OCI-LY1 (cell line): ENCODE measurements at regions not wholly inside any gene's neighbourhood (a gene's known extent, or its start where the extent isn't known, plus 50 kb on each side); places are given as distances from the start of the nearest gene placed in this dataset.

Experiments
- H2AFZ ChIP-seq: fragments of 200-600 bp; sonication (generic), shearing (Covaris generic); 2 replicates; pipeline ENCODE4 v1.6.0; 2014; ENCODE audit warnings: antibody characterized with exemption, mild to moderate bottlenecking, low read length
- H3F3A ChIP-seq: fragments of 200-600 bp; sonication (generic), shearing (Covaris generic); 2 replicates; pipeline ENCODE4 v1.6.0; 2014; ENCODE audit warnings: mild to moderate bottlenecking, antibody characterized with exemption, low read length, moderate library complexity; ENCODE audit not compliant: insufficient read depth
- H3K27ac ChIP-seq: fragments of 200-600 bp; sonication (generic); 2 replicates; pipeline ENCODE4 v1.5.1; 2014; ENCODE audit warnings: low read length, mixed run types, mild to moderate bottlenecking, low read depth; ENCODE audit not compliant: poor library complexity, severe bottlenecking
- H3K27me3 ChIP-seq: fragments of 200-600 bp; sonication (generic); 2 replicates; pipeline ENCODE4 v1.6.0; 2014; ENCODE audit warnings: antibody characterized with exemption, mild to moderate bottlenecking, low read length, moderate library complexity; ENCODE audit not compliant: insufficient read depth
- H3K36me3 ChIP-seq: fragments of 200-600 bp; sonication (generic); 2 replicates; pipeline ENCODE4 v1.6.1; 2014; ENCODE audit warnings: mild to moderate bottlenecking, antibody characterized with exemption, low read length, moderate library complexity, mixed read lengths; ENCODE audit not compliant: insufficient read depth
- H3K4me1 ChIP-seq: fragments of 200-600 bp; sonication (generic); 2 replicates; pipeline ENCODE4 v1.5.1; 2014; ENCODE audit warnings: mild to moderate bottlenecking, low read length, moderate library complexity; ENCODE audit not compliant: insufficient read depth, severe bottlenecking
- H3K4me2 ChIP-seq: fragments of 200-600 bp; sonication (generic), shearing (Covaris generic); 2 replicates; pipeline ENCODE4 v1.6.1; 2014; ENCODE audit warnings: low read length
- H3K4me3 ChIP-seq: fragments of 200-600 bp; sonication (generic); 2 replicates; pipeline ENCODE4 v1.5.1; 2014; ENCODE audit warnings: low read length, low read depth, mild to moderate bottlenecking, mixed read lengths; ENCODE audit not compliant: poor library complexity, severe bottlenecking
- H3K79me2 ChIP-seq: fragments of 200-600 bp; shearing (Covaris generic); 2 replicates; pipeline ENCODE4 v1.6.1; 2016; ENCODE audit warnings: mixed run types, low read length, mixed read lengths; ENCODE audit not compliant: insufficient read depth
- H3K9ac ChIP-seq: fragments of 200-600 bp; sonication (generic), shearing (Covaris generic); 2 replicates; pipeline ENCODE4 v1.6.1; 2014; ENCODE audit warnings: mild to moderate bottlenecking, low read length, mixed read lengths
- H3K9me2 ChIP-seq: fragments of 200-600 bp; sonication (generic), shearing (Covaris generic); 2 replicates; pipeline ENCODE4 v1.6.1; 2014; ENCODE audit warnings: low read depth, mild to moderate bottlenecking, low read length, mixed read lengths
- H3K9me3 ChIP-seq: fragments of 200-600 bp; shearing (Covaris generic); 2 replicates; pipeline ENCODE4 v1.6.1; 2014; ENCODE audit warnings: low read length, mixed read lengths
- H4K20me1 ChIP-seq: fragments of 200-600 bp; sonication (generic), shearing (Covaris generic); 2 replicates; pipeline ENCODE4 v1.6.0; 2016; ENCODE audit warnings: mild to moderate bottlenecking, low read length; ENCODE audit not compliant: insufficient read depth
- CTCF ChIP-seq: fragments of 200-600 bp; sonication (generic), shearing (Covaris generic); IDR thresholded peaks from 2 replicates; pipeline ENCODE4 v1.5.1; 2017; ENCODE audit warnings: mild to moderate bottlenecking, antibody characterized with exemption, low read length, moderate library complexity, mixed read lengths
- EZH2 ChIP-seq: fragments of 200-600 bp; sonication (generic), shearing (Covaris generic); IDR thresholded peaks from 2 replicates; pipeline ENCODE4 v1.8.0; 2017; ENCODE audit warnings: borderline replicate concordance, mixed run types, mild to moderate bottlenecking, antibody characterized with exemption, low read length, moderate library complexity, mixed read lengths

- Histone ChIP-seq H3K4me2 (no peak overlapping the region), H3K27me3 (no peaks in the 10 kb centered on the region), H3K4me1 (no peaks in the 10 kb centered on the region), H3K9ac (no peak overlapping the region), H4K20me1 (no peaks in the 10 kb centered on the region), H3F3A (no peaks in the 10 kb centered on the region), H3K79me2 (no peaks in the 10 kb centered on the region), H2AFZ (no peak overlapping the region), H3K27ac (no peak overlapping the region), H3K9me3 (no peaks in the 10 kb centered on the region), H3K36me3 (no peaks in the 10 kb centered on the region), H3K9me2 (no peaks in the 10 kb centered on the region), H3K4me3 (no peak overlapping the region)
- TF ChIP-seq EZH2 (no peak), CTCF (no peak)
These were observed 200.9 kb upstream of the RAB6C start for GRCh38 chr2:129778584-129778877.

- no peaks in the 10 kb centered on the region for H3F3A ChIP-seq
- no peaks in the 10 kb centered on the region for H3K27me3 ChIP-seq
- H2AFZ ChIP-seq: no peak overlapping the region
- TF ChIP-seq EZH2 (no peak), CTCF (no peak)
- H3K9me2 ChIP-seq: no peaks in the 10 kb centered on the region
- no peak overlapping the region for H3K4me2 ChIP-seq
- no peaks in the 10 kb centered on the region for H4K20me1 ChIP-seq
- no peak overlapping the region for H3K4me3 ChIP-seq
- H3K27ac ChIP-seq: no peak overlapping the region
- H3K9ac ChIP-seq: no peak overlapping the region
- no peaks in the 10 kb centered on the region for H3K4me1 ChIP-seq
- no peaks in the 10 kb centered on the region for H3K9me3 ChIP-seq
- H3K79me2 ChIP-seq: no peaks in the 10 kb centered on the region
- no peaks in the 10 kb centered on the region for H3K36me3 ChIP-seq
These were observed 199.7 kb upstream of the RAB6C start for GRCh38 chr2:129779783-129780182.

DNA sequence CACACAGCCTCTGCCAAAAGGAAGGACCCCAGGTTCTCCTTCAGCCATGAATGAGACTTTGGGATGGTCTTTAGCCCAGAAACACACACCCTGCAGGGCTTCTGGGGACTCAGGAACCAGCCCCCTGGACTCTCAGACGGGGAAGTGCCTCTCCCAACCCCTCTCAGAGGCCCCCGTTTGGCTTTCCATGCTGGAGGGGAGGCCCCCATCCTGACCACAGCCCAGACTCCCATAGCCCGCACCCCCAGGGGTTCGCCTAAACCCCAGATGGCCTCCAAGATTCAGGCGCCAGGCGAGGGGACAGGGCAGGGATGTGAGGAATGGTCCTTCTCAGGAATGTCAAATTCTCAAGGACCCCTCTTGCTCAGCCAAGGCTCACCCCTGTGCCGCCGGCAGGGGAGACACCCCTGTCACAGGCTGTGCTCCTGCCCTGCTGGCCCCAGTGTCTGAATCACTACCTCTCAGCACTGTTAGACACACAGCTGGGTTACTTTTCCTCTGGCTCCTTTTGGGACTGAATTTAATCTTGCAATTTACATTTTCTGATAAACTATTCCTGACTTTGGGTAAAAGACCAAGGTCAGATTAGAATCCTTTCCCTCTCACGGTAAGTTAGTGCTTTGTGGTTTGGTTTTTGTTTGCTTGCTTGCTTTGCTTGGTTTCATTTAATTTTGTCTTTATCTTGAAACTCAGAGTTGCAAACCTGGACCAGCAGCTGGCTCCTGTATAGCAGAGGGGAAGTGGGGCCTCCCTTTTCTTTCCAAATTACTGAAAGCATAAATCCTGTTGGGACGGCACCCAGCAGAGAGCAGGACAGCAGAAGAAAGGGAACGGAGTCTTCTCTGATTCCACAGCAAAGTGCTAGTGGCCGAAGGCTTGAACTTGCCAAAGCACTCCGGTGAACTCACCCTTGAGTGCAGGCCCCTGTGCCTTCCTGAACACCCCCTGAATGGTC lies 198.9 kb upstream of the RAB6C start:
- H3K4me2 ChIP-seq: no peak overlapping the region
- TF ChIP-seq CTCF: no peak
- TF ChIP-seq EZH2: no peak

More for the DNA sequence above, 198.9 kb upstream of the RAB6C start:
- Histone ChIP-seq H3K36me3 (no peaks in the 10 kb centered on the region), H3K9me3 (no peaks in the 10 kb centered on the region), H3K9ac (no peak overlapping the region), H3K79me2 (no peaks in the 10 kb centered on the region), H3K9me2 (no peaks in the 10 kb centered on the region), H3K27ac (no peak overlapping the region), H2AFZ (no peak overlapping the region), H3F3A (no peaks in the 10 kb centered on the region), H4K20me1 (no peaks in the 10 kb centered on the region), H3K4me3 (no peak overlapping the region), H3K4me1 (no peaks in the 10 kb centered on the region), H3K27me3 (no peaks in the 10 kb centered on the region)
